ENCODE measurements at regions not wholly inside any gene's neighbourhood (a gene's known extent, or its start where the extent isn't known, plus 50 kb on each side); places are given as distances from the start of the nearest gene placed in this dataset.
"Not testable (repeated sequence)": the region's sequence is repeated elsewhere in the genome, so short reads cannot be mapped to it uniquely, and the experiment has no call there.

- DNase-seq (ENCODE audit: low spot score), result no peak
Observed at GRCh38 chr4:159552979-159553768, 450.3 kb downstream of the RAPGEF2 start.

GRCh38 chr4:159555873-159556272, 453.0 kb downstream of the RAPGEF2 start:
- DNase-seq (ENCODE audit: low spot score), result no peak

- DNase-seq (ENCODE audit: low spot score), result no peak
Observed at GRCh38 chr4:159562366-159562765, 459.5 kb downstream of the RAPGEF2 start.

- DNase-seq (ENCODE audit: low spot score), result no peak
Observed at GRCh38 chr4:159563257-159563656, 460.4 kb downstream of the RAPGEF2 start.

GRCh38 chr4:159564615-159565014, 461.7 kb downstream of the RAPGEF2 start:
- DNase-seq (ENCODE audit: low spot score), result no peak

- DNase-seq (ENCODE audit: low spot score), result no peak
Observed at GRCh38 chr4:159566786-159567185, 463.9 kb downstream of the RAPGEF2 start.

- no peak for DNase-seq (ENCODE audit: low spot score)
Observed at GRCh38 chr4:159577241-159577640, 474.4 kb downstream of the RAPGEF2 start.

- no peak for DNase-seq (ENCODE audit: low spot score)
Observed at GRCh38 chr4:159582685-159583084, 479.8 kb downstream of the RAPGEF2 start.

GRCh38 chr4:159592898-159593556, 490.1 kb downstream of the RAPGEF2 start:
- DNase-seq (ENCODE audit: low spot score), result no peak

- no peak for DNase-seq (ENCODE audit: low spot score)
Observed at GRCh38 chr4:159593681-159594080, 490.8 kb downstream of the RAPGEF2 start.

GRCh38 chr4:159594576-159594975, 491.7 kb downstream of the RAPGEF2 start:
- no peak for DNase-seq (ENCODE audit: low spot score)

- DNase-seq (ENCODE audit: low spot score), result not testable (repeated sequence)
Observed at GRCh38 chr4:159595101-159595500, 492.2 kb downstream of the RAPGEF2 start.

GRCh38 chr4:159598602-159599001, 495.7 kb downstream of the RAPGEF2 start:
- DNase-seq (ENCODE audit: low spot score), result no peak

- no peak for DNase-seq (ENCODE audit: low spot score)
Observed at GRCh38 chr4:159600061-159600460, 497.2 kb downstream of the RAPGEF2 start.

GRCh38 chr4:159604781-159605180, 501.9 kb downstream of the RAPGEF2 start:
- no peak for DNase-seq (ENCODE audit: low spot score)

- no peak for DNase-seq (ENCODE audit: low spot score)
Observed at GRCh38 chr4:159606835-159607234, 504.0 kb downstream of the RAPGEF2 start.

GRCh38 chr4:159607809-159608208, 504.9 kb downstream of the RAPGEF2 start:
- no peak for DNase-seq (ENCODE audit: low spot score)

- DNase-seq (ENCODE audit: low spot score), result no peak
Observed at GRCh38 chr4:159608436-159608835, 505.6 kb downstream of the RAPGEF2 start.

GRCh38 chr4:159632031-159632430, 529.2 kb downstream of the RAPGEF2 start:
- DNase-seq (ENCODE audit: low spot score), result no peak

GRCh38 chr4:159639671-159640323, 536.9 kb downstream of the RAPGEF2 start:
- DNase-seq (ENCODE audit: low spot score), result no peak

- no peak for DNase-seq (ENCODE audit: low spot score)
Observed at GRCh38 chr4:159649237-159649636, 546.4 kb downstream of the RAPGEF2 start.

- no peak for DNase-seq (ENCODE audit: low spot score)
Observed at GRCh38 chr4:159652871-159653270, 550.0 kb downstream of the RAPGEF2 start.

GRCh38 chr4:159655547-159655946, 552.7 kb downstream of the RAPGEF2 start:
- no peak for DNase-seq (ENCODE audit: low spot score)

Measured in HuH-7.5 (cell line).